ENCODE measurements at regions not wholly inside any gene's neighbourhood (a gene's known extent, or its start where the extent isn't known, plus 50 kb on each side); places are given as distances from the start of the nearest gene placed in this dataset.

GRCh38 chr2:176732780-176733179 is 463.5 kb downstream of the MTX2 start:
- no peak for DNase-seq (ENCODE audit: low spot score)

- DNase-seq (ENCODE audit: low spot score): no peak
Measured at GRCh38 chr2:176733698-176734430, 464.6 kb downstream of the MTX2 start.

- DNase-seq (ENCODE audit: low spot score): no peak
Measured at GRCh38 chr2:176734868-176735267, 465.6 kb downstream of the MTX2 start.

- no peak for DNase-seq (ENCODE audit: low spot score)
Measured at GRCh38 chr2:176742271-176742670, 470.3 kb upstream of the HNRNPA3 start.

- no peak for DNase-seq (ENCODE audit: low spot score)
Measured at GRCh38 chr2:176743671-176744070, 468.9 kb upstream of the HNRNPA3 start.

- DNase-seq (ENCODE audit: low spot score): peak; percentile 5
Measured at GRCh38 chr2:176744146-176744545, 468.4 kb upstream of the HNRNPA3 start.

- DNase-seq (ENCODE audit: low spot score): no peak
Measured at GRCh38 chr2:176745543-176746200, 466.9 kb upstream of the HNRNPA3 start.

- DNase-seq (ENCODE audit: low spot score): no peak
Measured at GRCh38 chr2:176746411-176746810, 466.2 kb upstream of the HNRNPA3 start.

- DNase-seq (ENCODE audit: low spot score): no peak
Measured at GRCh38 chr2:176747506-176747905, 465.1 kb upstream of the HNRNPA3 start.

- DNase-seq (ENCODE audit: low spot score): no peak
Measured at GRCh38 chr2:176747928-176748327, 464.7 kb upstream of the HNRNPA3 start.

- DNase-seq (ENCODE audit: low spot score): no peak
Measured at GRCh38 chr2:176748662-176749061, 463.9 kb upstream of the HNRNPA3 start.

GRCh38 chr2:176751314-176752227 is 461.0 kb upstream of the HNRNPA3 start:
- no peak for DNase-seq (ENCODE audit: low spot score)

GRCh38 chr2:176752295-176752694 is 460.3 kb upstream of the HNRNPA3 start:
- DNase-seq (ENCODE audit: low spot score): no peak

GRCh38 chr2:176753205-176753604 is 459.4 kb upstream of the HNRNPA3 start:
- DNase-seq (ENCODE audit: low spot score): no peak

GRCh38 chr2:176753752-176754474 is 458.7 kb upstream of the HNRNPA3 start:
- DNase-seq (ENCODE audit: low spot score): no peak

- no peak for DNase-seq (ENCODE audit: low spot score)
Measured at GRCh38 chr2:176755537-176756135, 457.0 kb upstream of the HNRNPA3 start.

- no peak for DNase-seq (ENCODE audit: low spot score)
Measured at GRCh38 chr2:176758426-176758825, 454.2 kb upstream of the HNRNPA3 start.

GRCh38 chr2:176760439-176760838 is 452.2 kb upstream of the HNRNPA3 start:
- no peak for DNase-seq (ENCODE audit: low spot score)

GRCh38 chr2:176763130-176763529 is 449.5 kb upstream of the HNRNPA3 start:
- DNase-seq (ENCODE audit: low spot score): no peak

- no peak for DNase-seq (ENCODE audit: low spot score)
Measured at GRCh38 chr2:176763851-176764404, 448.7 kb upstream of the HNRNPA3 start.

- DNase-seq (ENCODE audit: low spot score): no peak
Measured at GRCh38 chr2:176764921-176765320, 447.7 kb upstream of the HNRNPA3 start.
